ENCODE measurements at regions not wholly inside any gene's neighbourhood (a gene's known extent, or its start where the extent isn't known, plus 50 kb on each side); places are given as distances from the start of the nearest gene placed in this dataset.

GRCh38 chr20:30612344-30612743, 645.1 kb upstream of the DEFB115 start:
- TF ChIP-seq CTCF (IDR thresholded peaks at IDR 0.05) (no peak), POLR2A (IDR thresholded peaks at IDR 0.05) (no peak)
